ENCODE measurements at regions not wholly inside any gene's neighbourhood (a gene's known extent, or its start where the extent isn't known, plus 50 kb on each side); places are given as distances from the start of the nearest gene placed in this dataset.

DNA sequence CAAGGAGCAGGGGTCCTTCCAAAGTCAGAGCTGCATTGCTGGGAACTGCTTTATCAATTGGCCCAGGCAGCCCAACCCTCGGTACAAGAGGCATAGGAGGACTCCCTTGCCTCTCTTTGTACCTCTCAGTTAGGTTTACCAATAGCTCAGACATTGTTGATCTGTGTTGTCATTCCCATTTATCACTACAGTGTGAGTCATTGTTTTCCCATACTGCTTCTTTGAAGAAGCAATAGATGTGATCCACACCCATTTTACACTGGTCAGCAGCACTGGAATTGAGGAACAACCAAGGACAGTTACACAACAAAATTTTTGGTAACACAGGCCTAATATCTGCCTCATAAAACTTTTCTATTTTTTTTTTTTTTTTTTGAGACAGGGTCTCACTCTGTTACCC is 307.2 kb downstream of the SNX13 start:
- TF ChIP-seq EZH2 (IDR thresholded peaks at IDR 0.05; ENCODE audit: borderline replicate concordance): no peak
- TF ChIP-seq, protein P1, sequence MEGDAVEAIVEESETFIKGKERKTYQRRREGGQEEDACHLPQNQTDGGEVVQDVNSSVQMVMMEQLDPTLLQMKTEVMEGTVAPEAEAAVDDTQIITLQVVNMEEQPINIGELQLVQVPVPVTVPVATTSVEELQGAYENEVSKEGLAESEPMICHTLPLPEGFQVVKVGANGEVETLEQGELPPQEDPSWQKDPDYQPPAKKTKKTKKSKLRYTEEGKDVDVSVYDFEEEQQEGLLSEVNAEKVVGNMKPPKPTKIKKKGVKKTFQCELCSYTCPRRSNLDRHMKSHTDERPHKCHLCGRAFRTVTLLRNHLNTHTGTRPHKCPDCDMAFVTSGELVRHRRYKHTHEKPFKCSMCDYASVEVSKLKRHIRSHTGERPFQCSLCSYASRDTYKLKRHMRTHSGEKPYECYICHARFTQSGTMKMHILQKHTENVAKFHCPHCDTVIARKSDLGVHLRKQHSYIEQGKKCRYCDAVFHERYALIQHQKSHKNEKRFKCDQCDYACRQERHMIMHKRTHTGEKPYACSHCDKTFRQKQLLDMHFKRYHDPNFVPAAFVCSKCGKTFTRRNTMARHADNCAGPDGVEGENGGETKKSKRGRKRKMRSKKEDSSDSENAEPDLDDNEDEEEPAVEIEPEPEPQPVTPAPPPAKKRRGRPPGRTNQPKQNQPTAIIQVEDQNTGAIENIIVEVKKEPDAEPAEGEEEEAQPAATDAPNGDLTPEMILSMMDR (IDR thresholded peaks at IDR 0.05; ENCODE audit: poor library complexity): no peak
